ENCODE measurements at regions not wholly inside any gene's neighbourhood (a gene's known extent, or its start where the extent isn't known, plus 50 kb on each side); places are given as distances from the start of the nearest gene placed in this dataset.

- no peak for DNase-seq (ENCODE audit: low spot score)
These were observed 355.8 kb upstream of the ARRDC4 start for GRCh38 chr15:97604677-97605076.

- no peak for DNase-seq (ENCODE audit: low spot score)
These were observed 345.4 kb upstream of the ARRDC4 start for GRCh38 chr15:97615114-97615513.

GRCh38 chr15:97623091-97623661 is 337.3 kb upstream of the ARRDC4 start:
- no peak for DNase-seq (ENCODE audit: low spot score)

GRCh38 chr15:97627634-97628033 is 332.9 kb upstream of the ARRDC4 start:
- DNase-seq (ENCODE audit: low spot score) = no peak

GRCh38 chr15:97645758-97646157 is 314.7 kb upstream of the ARRDC4 start:
- DNase-seq (ENCODE audit: low spot score) = no peak

- no peak for DNase-seq (ENCODE audit: low spot score)
These were observed 311.8 kb upstream of the ARRDC4 start for GRCh38 chr15:97648728-97649127.

- DNase-seq (ENCODE audit: low spot score) = no peak
These were observed 308.5 kb upstream of the ARRDC4 start for GRCh38 chr15:97652041-97652440.

- no peak for DNase-seq (ENCODE audit: low spot score)
These were observed 307.8 kb upstream of the ARRDC4 start for GRCh38 chr15:97652700-97653167.

GRCh38 chr15:97653896-97654295 is 306.6 kb upstream of the ARRDC4 start:
- no peak for DNase-seq (ENCODE audit: low spot score)

- DNase-seq (ENCODE audit: low spot score) = no peak
These were observed 305.9 kb upstream of the ARRDC4 start for GRCh38 chr15:97654481-97655076.

- no peak for DNase-seq (ENCODE audit: low spot score)
These were observed 298.7 kb upstream of the ARRDC4 start for GRCh38 chr15:97661796-97662195.

- no peak for DNase-seq (ENCODE audit: low spot score)
These were observed 287.9 kb upstream of the ARRDC4 start for GRCh38 chr15:97672586-97672985.

GRCh38 chr15:97678656-97679055 is 281.8 kb upstream of the ARRDC4 start:
- no peak for DNase-seq (ENCODE audit: low spot score)

GRCh38 chr15:97679106-97679688 is 281.3 kb upstream of the ARRDC4 start:
- no peak for DNase-seq (ENCODE audit: low spot score)

- no peak for DNase-seq (ENCODE audit: low spot score)
These were observed 279.8 kb upstream of the ARRDC4 start for GRCh38 chr15:97680606-97681220.

- DNase-seq (ENCODE audit: low spot score) = no peak
These were observed 276.7 kb upstream of the ARRDC4 start for GRCh38 chr15:97683831-97684230.

- DNase-seq (ENCODE audit: low spot score) = peak; percentile 5
These were observed 276.3 kb upstream of the ARRDC4 start for GRCh38 chr15:97684249-97684648.

- DNase-seq (ENCODE audit: low spot score) = no peak
These were observed 274.2 kb upstream of the ARRDC4 start for GRCh38 chr15:97686324-97686723.

GRCh38 chr15:97687654-97688053 is 272.8 kb upstream of the ARRDC4 start:
- no peak for DNase-seq (ENCODE audit: low spot score)

- DNase-seq (ENCODE audit: low spot score) = no peak
These were observed 272.3 kb upstream of the ARRDC4 start for GRCh38 chr15:97688177-97688576.

GRCh38 chr15:97688886-97689285 is 271.6 kb upstream of the ARRDC4 start:
- no peak for DNase-seq (ENCODE audit: low spot score)

- no peak for DNase-seq (ENCODE audit: low spot score)
These were observed 269.4 kb upstream of the ARRDC4 start for GRCh38 chr15:97691078-97691477.

GRCh38 chr15:97691799-97692198 is 268.7 kb upstream of the ARRDC4 start:
- DNase-seq (ENCODE audit: low spot score) = peak; percentile 4

Data from A172 (cell line).